LNCAP (cell line): ENCODE measurements at regions not wholly inside any gene's neighbourhood (a gene's known extent, or its start where the extent isn't known, plus 50 kb on each side); places are given as distances from the start of the nearest gene placed in this dataset.
A peak's percentile ranks its signal among the peaks of the same experiment; 100 is the strongest.

ENCODE experiments used
- TF ChIP-seq, protein P1 (sequence below): fragments of 450-650 bp; IDR thresholded peaks from 2 replicates; pipeline ENCODE4 v1.5.1; 2017; ENCODE audit warnings: mild to moderate bottlenecking

DNA sequence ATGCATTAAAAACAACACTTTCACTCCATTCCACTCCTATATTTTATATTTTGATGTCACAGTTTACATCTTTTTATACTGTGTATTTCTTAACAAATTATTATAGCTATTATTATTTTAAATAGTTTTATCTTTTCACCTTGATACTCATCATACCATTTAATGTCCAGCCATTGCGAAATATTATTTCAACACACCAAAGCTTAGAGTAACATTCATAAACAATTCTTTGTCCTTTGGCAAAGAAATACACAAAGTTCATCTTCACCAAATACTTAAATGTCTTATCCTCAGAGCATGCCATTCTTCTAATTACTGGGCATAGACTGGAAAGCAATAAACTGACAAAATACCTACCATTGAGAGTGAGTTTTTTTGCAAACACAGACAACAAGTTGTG, 1963.4 kb upstream of the FLRT2 start:
- TF ChIP-seq, protein P1, sequence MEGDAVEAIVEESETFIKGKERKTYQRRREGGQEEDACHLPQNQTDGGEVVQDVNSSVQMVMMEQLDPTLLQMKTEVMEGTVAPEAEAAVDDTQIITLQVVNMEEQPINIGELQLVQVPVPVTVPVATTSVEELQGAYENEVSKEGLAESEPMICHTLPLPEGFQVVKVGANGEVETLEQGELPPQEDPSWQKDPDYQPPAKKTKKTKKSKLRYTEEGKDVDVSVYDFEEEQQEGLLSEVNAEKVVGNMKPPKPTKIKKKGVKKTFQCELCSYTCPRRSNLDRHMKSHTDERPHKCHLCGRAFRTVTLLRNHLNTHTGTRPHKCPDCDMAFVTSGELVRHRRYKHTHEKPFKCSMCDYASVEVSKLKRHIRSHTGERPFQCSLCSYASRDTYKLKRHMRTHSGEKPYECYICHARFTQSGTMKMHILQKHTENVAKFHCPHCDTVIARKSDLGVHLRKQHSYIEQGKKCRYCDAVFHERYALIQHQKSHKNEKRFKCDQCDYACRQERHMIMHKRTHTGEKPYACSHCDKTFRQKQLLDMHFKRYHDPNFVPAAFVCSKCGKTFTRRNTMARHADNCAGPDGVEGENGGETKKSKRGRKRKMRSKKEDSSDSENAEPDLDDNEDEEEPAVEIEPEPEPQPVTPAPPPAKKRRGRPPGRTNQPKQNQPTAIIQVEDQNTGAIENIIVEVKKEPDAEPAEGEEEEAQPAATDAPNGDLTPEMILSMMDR: no peak

DNA sequence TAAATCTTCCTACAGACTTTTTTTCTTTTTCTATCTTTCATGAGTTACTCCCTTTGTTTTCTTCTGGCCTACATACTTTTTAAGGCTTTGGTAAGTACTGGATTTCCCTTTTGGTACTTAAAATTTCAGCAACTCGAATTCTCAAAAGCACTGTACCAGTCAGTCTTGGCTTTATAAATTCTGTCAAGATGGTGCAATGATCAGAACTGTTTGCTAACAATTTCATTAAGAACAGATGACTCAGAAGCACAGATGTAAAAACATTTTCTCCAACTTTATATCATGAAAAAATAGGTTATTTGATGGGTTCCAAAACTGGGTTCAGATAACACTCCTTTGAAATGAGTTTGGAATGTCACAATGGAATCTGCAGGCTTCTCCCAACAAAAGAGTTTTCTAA, 1961.8 kb upstream of the FLRT2 start:
- TF ChIP-seq, protein P1: no peak

DNA sequence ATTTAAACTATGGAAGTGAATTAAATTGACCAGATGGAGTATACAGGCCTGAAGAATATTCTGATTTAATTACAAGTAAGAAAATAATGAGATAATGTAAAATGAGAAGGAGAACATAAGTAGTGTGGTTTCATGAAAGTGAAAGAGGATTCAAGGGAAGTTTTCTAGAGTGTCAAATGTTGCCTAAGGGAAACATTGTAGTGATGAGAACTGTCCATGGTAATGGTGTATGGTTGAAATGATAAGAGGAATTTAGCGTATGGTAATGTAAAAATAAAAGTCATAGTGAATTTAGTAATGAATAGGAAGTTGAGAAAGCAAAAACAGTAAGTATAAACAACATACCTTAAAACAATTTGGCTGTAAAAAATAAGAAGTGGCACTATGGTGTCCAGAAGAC, 1954.6 kb upstream of the FLRT2 start:
- TF ChIP-seq, protein P1: no peak

DNA sequence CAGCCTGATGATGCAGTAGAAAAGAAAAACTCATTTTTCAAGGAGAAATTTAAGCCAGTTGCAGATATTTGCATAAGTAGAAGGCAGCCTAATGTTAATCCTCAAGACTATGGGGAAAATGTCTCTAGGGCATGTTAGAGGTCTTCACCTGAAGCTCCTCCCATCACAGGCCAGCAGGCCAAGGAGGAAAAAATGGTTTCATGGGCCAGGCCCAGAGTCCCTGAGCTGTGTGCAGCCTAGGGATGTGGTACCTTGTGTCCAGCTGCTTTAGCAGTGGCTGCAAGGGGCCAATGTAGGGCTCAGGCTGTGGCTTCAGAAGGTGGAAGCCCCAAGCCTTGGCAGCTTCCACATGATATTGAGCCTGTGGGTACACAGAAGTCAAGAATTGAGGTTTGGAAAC, 1946.7 kb upstream of the FLRT2 start:
- TF ChIP-seq, protein P1: no peak

DNA sequence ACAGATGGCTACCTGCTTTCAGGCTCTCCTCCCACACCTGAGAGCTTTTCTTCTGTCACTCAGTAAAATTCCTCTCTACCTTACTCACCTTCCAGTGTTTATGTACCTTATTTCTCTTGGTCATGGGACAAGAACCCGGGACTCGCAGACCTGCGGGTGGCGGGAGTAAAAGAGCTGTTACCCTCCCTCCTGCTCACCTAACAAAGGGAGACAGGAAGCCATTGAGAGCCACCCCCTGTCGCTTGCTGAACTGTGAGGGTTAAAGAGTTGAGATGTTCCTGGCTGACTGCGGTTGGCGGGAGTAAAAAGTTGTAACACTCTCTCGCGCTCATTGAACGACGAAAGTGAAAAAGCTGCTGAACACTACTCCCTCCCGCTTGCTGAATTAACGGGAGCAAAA, 1935.1 kb upstream of the FLRT2 start:
- TF ChIP-seq, protein P1: no peak

DNA sequence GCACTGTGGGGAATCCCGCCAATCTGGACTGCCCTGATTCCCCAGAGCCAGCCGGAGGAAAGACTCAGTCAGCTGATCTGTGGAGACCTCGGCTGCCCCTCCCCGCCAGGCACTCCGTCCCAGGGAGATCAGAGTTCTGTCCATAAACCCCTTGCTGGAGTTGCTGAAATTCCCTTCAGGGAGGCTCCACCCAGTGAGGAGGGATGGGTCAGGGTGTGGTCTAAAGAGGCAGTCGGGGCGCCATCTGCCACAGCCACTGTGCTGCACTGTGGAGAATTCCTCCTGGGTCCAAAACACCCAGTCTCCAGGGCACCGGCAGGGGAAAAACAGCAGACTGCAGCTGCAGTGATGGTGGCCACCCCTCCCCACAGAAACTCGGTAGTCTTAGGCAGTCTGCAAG, 1922.3 kb upstream of the FLRT2 start:
- TF ChIP-seq, protein P1: no peak

DNA sequence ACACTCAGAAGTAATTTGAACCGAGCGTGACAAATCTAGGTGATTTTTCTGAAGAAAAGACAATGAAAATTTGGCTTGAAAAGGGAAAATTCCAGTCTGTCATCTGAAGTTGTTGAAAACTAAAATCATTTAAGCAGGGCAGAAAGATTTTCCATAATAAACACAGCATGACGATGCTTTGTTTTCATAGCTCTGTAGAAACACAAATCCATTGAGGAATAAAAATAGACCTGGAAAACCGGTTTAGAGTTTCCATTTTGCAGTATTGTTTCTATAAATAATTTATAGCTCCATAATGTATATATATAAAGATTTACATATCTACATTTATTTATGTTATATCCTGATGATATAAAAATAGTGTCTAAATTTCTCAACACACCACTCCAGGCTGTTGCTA, 1918.5 kb upstream of the FLRT2 start:
- TF ChIP-seq, protein P1: no peak

DNA sequence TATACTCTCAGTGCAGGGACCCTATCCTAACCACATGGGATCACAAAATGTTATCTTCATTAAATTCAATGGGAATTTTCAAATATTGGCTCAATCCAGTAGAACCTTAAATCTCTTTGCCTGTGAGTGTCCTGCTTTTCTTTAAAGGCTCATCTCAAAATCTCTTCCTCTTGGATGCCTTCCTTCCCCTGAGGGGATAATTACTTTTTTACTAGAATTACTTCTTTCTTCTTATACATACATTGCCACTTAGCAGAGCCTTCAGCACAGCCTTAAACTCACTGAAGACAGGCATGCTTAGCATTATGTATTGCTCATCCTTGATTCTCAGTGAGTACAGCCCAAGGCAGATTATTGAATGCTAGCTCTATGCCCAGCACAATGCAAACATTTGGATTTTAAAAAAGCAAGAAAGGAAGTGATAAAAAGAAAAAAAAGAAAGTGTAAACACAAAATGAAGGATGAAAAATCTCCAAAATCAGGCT, 1918.0 kb upstream of the FLRT2 start:
- TF ChIP-seq, protein P1: peak; percentile 7; the same call in 1 of the 2 replicates
